HEK293 (cell line): ENCODE measurements at regions not wholly inside any gene's neighbourhood (a gene's known extent, or its start where the extent isn't known, plus 50 kb on each side); places are given as distances from the start of the nearest gene placed in this dataset.

Experiments
- CTCF ChIP-seq: fragments of 450-650 bp; formaldehyde crosslinking; IDR thresholded peaks from 2 replicates; pipeline ENCODE4 v1.5.1; 2016; ENCODE audit warnings: missing biosample characterization, missing genetic modification characterization
- KLF8 ChIP-seq: fragments of 450-650 bp; formaldehyde crosslinking; IDR thresholded peaks from 2 replicates; pipeline ENCODE4 v1.5.1; 2016; ENCODE audit warnings: missing biosample characterization, missing genetic modification characterization
- OSR2 ChIP-seq: fragments of 450-650 bp; formaldehyde crosslinking; IDR thresholded peaks from 2 replicates; pipeline ENCODE4 v1.5.1; 2016; ENCODE audit warnings: missing biosample characterization, missing genetic modification characterization
- RBAK ChIP-seq: fragments of 450-650 bp; formaldehyde crosslinking; IDR thresholded peaks from 2 replicates; pipeline ENCODE4 v1.5.1; 2016; ENCODE audit warnings: missing biosample characterization, missing genetic modification characterization
- REST ChIP-seq: fragments of 450-650 bp; formaldehyde crosslinking; IDR thresholded peaks from 2 replicates; pipeline ENCODE4 v1.5.1; 2016; ENCODE audit warnings: missing biosample characterization, missing genetic modification characterization
- TRIM28 ChIP-seq: IDR thresholded peaks from 2 replicates; pipeline ENCODE4 v1.6.1; 2011; ENCODE audit warnings: low read length, control low read depth, borderline replicate concordance
- ZBTB1 ChIP-seq: fragments of 450-650 bp; formaldehyde crosslinking; IDR thresholded peaks from 2 replicates; pipeline ENCODE4 v1.5.1; 2016; ENCODE audit warnings: missing biosample characterization, missing genetic modification characterization
- ZBTB49 ChIP-seq: fragments of 450-650 bp; formaldehyde crosslinking; IDR thresholded peaks from 2 replicates; pipeline ENCODE4 v1.5.1; 2016; ENCODE audit warnings: missing biosample characterization, missing genetic modification characterization, low read depth
- ZBTB7A ChIP-seq: fragments of 450-650 bp; formaldehyde crosslinking; IDR thresholded peaks from 2 replicates; pipeline ENCODE4 v1.5.1; 2016; ENCODE audit warnings: low read depth, missing biosample characterization, missing genetic modification characterization
- ZNF211 ChIP-seq: fragments of 450-650 bp; formaldehyde crosslinking; IDR thresholded peaks from 2 replicates; pipeline ENCODE4 v1.5.1; 2016; ENCODE audit warnings: low read depth, missing biosample characterization, missing genetic modification characterization
- ZNF596 ChIP-seq: fragments of 450-650 bp; IDR thresholded peaks from 2 replicates; pipeline ENCODE4 v1.5.0; 2018; ENCODE audit warnings: missing biosample characterization, mild to moderate bottlenecking, missing genetic modification characterization, moderate library complexity

GRCh38 chr12:125271892-125272291, 206.7 kb downstream of the AACS start:
- TF ChIP-seq ZNF596 (tag by site-specific recombination) = no peak
- TF ChIP-seq ZBTB1 = no peak
- no peak for TF ChIP-seq RBAK (tag by site-specific recombination)
- no peak for TF ChIP-seq CTCF
- no peak for TF ChIP-seq TRIM28
- no peak for TF ChIP-seq OSR2 (tag by site-specific recombination)
- no peak for TF ChIP-seq ZBTB49 (tag by site-specific recombination)
- TF ChIP-seq REST (tag by site-specific recombination) = no peak
- no peak for TF ChIP-seq KLF8 (tag by site-specific recombination)
- TF ChIP-seq ZBTB7A = no peak
- TF ChIP-seq ZNF211 (tag by site-specific recombination) = no peak
